GM23248 (cell line): ENCODE measurements at regions not wholly inside any gene's neighbourhood (a gene's known extent, or its start where the extent isn't known, plus 50 kb on each side); places are given as distances from the start of the nearest gene placed in this dataset.

Source experiments
- EZH2 ChIP-seq: fragments of 200-600 bp; sonication (generic); IDR thresholded peaks from 2 replicates; pipeline ENCODE4 v1.6.1; 2018; ENCODE audit warnings: antibody characterized with exemption, mild to moderate bottlenecking; ENCODE audit not compliant: insufficient read depth, poor library complexity, severe bottlenecking
- EZH2phosphoT487 ChIP-seq: fragments of 200-600 bp; sonication (generic); IDR thresholded peaks from 2 replicates; pipeline ENCODE4 v1.6.1; 2018; ENCODE audit warnings: antibody characterized with exemption, moderate library complexity, mild to moderate bottlenecking, low read depth; ENCODE audit not compliant: insufficient read depth

DNA sequence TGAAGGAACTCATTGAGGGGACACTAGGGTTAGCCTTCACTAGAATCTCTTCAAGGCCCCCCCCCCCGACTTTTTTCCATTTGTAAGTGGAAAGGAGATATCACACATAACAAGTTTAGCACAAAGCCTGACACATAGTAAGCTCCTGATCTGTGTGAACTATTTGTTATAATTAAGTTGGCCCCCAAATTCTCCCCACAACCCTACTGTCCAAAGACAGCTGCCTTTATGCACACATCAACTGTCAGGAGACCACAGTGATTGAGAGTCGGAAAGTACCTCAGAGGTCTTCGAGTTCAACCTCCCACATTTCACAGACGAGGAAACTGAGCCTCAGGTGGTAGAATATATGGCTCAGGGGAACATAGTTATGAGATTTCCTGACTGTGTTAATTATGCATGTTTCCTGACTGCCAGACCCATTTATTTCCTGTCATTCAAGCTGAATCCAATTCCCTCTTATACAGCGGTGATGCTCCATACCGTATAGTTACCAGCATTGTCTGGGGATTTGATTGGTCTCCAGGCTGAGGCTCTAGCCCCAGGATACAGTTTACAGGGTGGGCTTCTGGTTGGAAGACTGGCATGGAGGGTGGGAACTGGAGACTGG, 227.4 kb upstream of the CMC1 start:
- TF ChIP-seq EZH2 (no peak), EZH2phosphoT487 (no peak)
